ENCODE measurements at regions not wholly inside any gene's neighbourhood (a gene's known extent, or its start where the extent isn't known, plus 50 kb on each side); places are given as distances from the start of the nearest gene placed in this dataset.

DNA sequence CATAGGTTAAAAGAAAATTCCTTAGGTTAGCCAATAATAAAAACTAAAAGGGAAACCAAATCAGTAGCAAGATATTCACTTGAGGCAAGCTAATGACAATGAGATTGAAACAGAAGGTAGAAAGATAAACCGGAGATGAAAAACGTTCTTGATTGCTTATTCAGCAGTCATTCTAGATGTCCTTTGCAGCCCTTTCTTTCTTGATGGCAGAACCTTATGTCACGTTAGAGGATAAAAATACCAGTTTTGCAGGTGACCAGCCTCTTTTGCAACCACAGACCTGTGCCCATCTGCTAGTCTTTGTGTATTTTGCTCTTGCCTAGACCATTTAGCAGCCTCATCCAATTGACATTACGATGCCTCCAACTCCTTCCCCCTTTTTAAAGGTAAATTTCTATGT, 337.8 kb downstream of the DMAC1 start:
- Histone ChIP-seq H3K36me3 (no peaks in the 10 kb centered on the region), H3K4me3 (no peak overlapping the region), H3K9me3 (no peaks in the 10 kb centered on the region), H3K4me1 (no peaks in the 10 kb centered on the region), H3K27me3 (no peaks in the 10 kb centered on the region), H3K27ac (no peak overlapping the region)
- TF ChIP-seq, protein P1, sequence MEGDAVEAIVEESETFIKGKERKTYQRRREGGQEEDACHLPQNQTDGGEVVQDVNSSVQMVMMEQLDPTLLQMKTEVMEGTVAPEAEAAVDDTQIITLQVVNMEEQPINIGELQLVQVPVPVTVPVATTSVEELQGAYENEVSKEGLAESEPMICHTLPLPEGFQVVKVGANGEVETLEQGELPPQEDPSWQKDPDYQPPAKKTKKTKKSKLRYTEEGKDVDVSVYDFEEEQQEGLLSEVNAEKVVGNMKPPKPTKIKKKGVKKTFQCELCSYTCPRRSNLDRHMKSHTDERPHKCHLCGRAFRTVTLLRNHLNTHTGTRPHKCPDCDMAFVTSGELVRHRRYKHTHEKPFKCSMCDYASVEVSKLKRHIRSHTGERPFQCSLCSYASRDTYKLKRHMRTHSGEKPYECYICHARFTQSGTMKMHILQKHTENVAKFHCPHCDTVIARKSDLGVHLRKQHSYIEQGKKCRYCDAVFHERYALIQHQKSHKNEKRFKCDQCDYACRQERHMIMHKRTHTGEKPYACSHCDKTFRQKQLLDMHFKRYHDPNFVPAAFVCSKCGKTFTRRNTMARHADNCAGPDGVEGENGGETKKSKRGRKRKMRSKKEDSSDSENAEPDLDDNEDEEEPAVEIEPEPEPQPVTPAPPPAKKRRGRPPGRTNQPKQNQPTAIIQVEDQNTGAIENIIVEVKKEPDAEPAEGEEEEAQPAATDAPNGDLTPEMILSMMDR (IDR thresholded peaks at IDR 0.05): no peak
- intact Hi-C loops (cut with DNase I): no loop called here
- DNase-seq: no peak
- no peak for ATAC-seq

DNA sequence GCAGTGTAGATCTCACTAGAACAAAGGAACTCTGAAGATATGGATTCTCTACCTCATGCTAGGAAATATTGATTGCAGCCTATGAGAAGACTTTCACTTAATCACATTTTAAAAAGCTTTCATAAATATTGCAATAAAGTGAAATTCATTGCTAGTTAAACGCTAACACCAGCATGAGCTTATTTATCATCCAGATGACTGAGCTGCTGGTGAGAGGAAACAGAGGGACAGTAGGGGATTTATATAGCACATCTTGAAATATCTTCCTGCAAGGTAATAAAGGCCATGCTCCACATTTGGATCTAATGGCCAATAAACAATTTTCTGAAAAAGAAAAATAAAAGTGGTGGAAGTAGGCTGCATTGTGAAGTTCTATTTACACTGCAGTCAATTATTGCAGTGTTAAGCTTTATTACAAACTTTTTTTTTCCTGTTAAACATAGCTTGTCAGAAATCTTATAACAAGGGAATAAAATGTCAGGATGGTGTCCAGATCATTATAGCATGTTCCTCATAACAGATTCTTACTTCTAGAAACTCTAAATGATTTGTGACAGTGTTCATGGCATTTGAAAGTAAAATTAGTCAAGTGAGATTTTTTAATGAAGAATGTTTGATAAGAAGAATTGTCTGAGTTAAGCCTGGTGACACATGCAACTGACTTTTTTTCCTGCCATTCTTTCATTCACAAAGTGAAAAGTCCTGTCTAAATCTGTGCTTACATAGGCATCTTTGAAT, 342.6 kb downstream of the DMAC1 start:
- Histone ChIP-seq H3K36me3 (no peaks in the 10 kb centered on the region), H3K27me3 (no peaks in the 10 kb centered on the region), H3K4me1 (no peaks in the 10 kb centered on the region), H3K4me3 (no peak overlapping the region), H3K9me3 (no peaks in the 10 kb centered on the region), H3K27ac (no peak overlapping the region)
- TF ChIP-seq, protein P1 (IDR thresholded peaks at IDR 0.05): no peak
- intact Hi-C loops (cut with DNase I): no loop called here
- ATAC-seq (no peak), DNase-seq (no peak)

DNA sequence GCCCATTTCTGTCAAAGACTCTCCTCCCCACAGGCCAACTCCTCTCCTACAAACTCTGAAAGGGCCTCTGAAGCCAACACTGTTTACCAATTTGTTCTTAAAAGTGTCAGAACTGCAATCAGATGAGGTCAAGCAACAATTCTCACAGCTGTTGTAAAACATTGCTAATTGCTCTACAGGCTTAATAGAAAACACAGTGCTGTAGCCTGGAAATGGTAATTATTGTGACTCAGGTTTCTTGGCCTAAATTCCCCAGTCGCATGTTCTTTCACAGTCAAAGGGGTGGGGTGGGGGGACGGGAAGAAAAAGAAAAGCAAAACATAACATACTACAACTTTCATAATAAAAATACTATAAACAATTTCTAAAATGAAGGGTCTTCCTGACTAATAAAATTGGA, 343.2 kb downstream of the DMAC1 start:
- DNase-seq (no peak), ATAC-seq (no peak)
- Histone ChIP-seq H3K9me3 (no peaks in the 10 kb centered on the region), H3K27ac (no peak overlapping the region), H3K27me3 (no peaks in the 10 kb centered on the region), H3K36me3 (no peaks in the 10 kb centered on the region), H3K4me3 (no peak overlapping the region), H3K4me1 (no peaks in the 10 kb centered on the region)
- TF ChIP-seq, protein P1 (IDR thresholded peaks at IDR 0.05): no peak
- intact Hi-C loops (cut with DNase I): no loop called here

DNA sequence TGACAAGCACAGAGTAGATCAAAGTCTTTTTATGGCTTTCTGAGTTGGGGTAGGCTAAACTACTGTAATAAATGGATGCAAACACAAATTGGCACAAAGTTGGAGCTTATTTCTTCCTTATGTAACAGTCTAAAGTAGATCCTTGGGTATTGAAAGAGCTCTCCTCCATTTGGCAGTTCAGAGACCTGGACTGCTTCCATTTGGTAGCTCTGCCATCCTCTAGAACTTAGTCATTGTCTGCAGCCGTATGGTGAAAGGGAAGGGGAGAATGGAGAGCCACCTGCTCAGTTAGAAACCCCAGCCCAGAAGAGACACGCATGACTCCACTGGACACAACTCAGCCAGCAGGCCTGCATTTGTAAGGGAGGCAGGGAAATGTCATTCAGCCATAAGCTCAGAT, 345.0 kb downstream of the DMAC1 start:
- intact Hi-C loops (cut with DNase I): no loop called here
- Histone ChIP-seq H3K9me3 (no peaks in the 10 kb centered on the region), H3K4me1 (no peaks in the 10 kb centered on the region), H3K4me3 (no peak overlapping the region), H3K27ac (no peak overlapping the region), H3K27me3 (no peaks in the 10 kb centered on the region), H3K36me3 (no peaks in the 10 kb centered on the region)
- ATAC-seq (no peak), DNase-seq (no peak)
- TF ChIP-seq, protein P1 (IDR thresholded peaks at IDR 0.05): no peak

DNA sequence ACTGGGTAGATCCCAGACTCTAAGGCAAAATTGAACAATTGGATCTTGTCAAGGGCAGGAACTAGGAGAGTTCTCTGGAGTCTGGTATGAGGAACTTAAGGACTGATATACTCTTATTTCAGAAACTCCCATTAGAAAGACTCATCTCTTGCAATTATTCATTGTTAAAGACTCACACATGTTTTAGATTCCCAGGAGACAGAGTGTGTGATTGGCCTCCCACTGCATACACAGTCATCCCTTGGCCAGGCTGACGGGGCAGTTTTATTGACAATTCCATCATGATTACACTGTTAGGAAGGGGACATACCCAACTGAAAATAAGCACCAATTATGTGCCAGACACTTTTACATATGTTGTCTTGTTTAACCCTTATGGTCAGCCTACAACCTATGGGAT, 347.2 kb downstream of the DMAC1 start:
- TF ChIP-seq, protein P1 (IDR thresholded peaks at IDR 0.05): no peak
- ATAC-seq (no peak), DNase-seq (no peak)
- H3K36me3 ChIP-seq: no peaks in the 10 kb centered on the region
- H3K4me1 ChIP-seq: no peaks in the 10 kb centered on the region
- H3K27ac ChIP-seq: no peak overlapping the region
- H3K27me3 ChIP-seq: no peaks in the 10 kb centered on the region
- H3K9me3 ChIP-seq: no peaks in the 10 kb centered on the region
- H3K4me3 ChIP-seq: no peak overlapping the region
- intact Hi-C loops (cut with DNase I): no loop called here

DNA sequence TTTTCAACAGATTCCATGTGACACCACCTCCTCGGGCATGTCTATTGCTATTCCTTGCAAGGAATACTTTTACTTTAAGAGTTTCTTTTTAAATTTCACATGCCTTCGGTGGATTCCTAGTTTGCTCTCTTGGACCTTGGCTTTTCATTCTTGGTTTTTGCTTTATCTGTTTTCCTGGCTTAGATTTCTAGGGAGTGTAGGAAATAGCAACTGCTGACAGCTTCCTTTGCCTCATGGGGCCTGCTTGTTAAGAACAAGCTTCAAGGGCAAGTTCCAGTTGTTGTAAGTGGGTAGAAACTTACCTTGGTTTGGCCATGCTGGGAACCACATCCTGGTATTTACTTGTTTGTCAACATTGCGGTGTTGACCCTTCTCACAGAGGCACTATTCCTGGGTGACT, 348.5 kb downstream of the DMAC1 start:
- intact Hi-C loops (cut with DNase I): no loop called here
- no peak overlapping the region for H3K4me3 ChIP-seq
- ATAC-seq: no peak
- DNase-seq: no peak
- H3K4me1 ChIP-seq: no peaks in the 10 kb centered on the region
- TF ChIP-seq, protein P1 (IDR thresholded peaks at IDR 0.05): no peak
- no peak overlapping the region for H3K27ac ChIP-seq
- H3K27me3 ChIP-seq: no peaks in the 10 kb centered on the region
- H3K36me3 ChIP-seq: no peaks in the 10 kb centered on the region
- no peaks in the 10 kb centered on the region for H3K9me3 ChIP-seq
